ENCODE measurements at regions not wholly inside any gene's neighbourhood (a gene's known extent, or its start where the extent isn't known, plus 50 kb on each side); places are given as distances from the start of the nearest gene placed in this dataset.

DNA sequence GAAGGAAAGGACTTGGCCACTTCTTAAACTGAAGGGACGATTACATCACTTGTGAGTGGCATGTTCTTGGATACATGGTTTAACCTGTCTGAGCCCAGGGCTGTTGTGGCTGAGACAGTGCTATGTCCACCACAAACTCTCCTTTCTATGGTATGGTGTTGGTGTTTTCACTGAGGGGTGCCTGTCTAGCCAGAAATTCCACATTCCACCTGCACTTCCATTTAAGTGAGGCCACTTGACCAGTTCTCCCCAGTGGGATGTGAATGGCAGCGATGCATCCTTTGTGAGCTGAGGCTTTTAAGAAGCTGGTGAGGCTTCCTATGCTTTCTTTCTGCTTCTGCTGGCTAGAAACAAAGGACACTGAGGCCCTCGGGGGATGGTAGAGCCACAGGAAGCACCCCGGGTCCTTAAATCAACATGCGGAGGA, 151.4 kb upstream of the CHD6 start:
- H3K9ac ChIP-seq (ENCODE audit: control insufficient read depth, extremely low read depth, insufficient read depth, low read length): no peak overlapping the region
- no peaks in the 10 kb centered on the region for H3K27me3 ChIP-seq (ENCODE audit: control insufficient read depth, extremely low read depth, insufficient read depth, low read length)
- dilution Hi-C loops (cut with MboI; ENCODE audit: extremely low pct_ligation_motif_present, low sequenced_read_pairs): no loop called here
- TF ChIP-seq EZH2 (IDR thresholded peaks at IDR 0.05; ENCODE audit: low read length): no peak
- TF ChIP-seq, protein P1, sequence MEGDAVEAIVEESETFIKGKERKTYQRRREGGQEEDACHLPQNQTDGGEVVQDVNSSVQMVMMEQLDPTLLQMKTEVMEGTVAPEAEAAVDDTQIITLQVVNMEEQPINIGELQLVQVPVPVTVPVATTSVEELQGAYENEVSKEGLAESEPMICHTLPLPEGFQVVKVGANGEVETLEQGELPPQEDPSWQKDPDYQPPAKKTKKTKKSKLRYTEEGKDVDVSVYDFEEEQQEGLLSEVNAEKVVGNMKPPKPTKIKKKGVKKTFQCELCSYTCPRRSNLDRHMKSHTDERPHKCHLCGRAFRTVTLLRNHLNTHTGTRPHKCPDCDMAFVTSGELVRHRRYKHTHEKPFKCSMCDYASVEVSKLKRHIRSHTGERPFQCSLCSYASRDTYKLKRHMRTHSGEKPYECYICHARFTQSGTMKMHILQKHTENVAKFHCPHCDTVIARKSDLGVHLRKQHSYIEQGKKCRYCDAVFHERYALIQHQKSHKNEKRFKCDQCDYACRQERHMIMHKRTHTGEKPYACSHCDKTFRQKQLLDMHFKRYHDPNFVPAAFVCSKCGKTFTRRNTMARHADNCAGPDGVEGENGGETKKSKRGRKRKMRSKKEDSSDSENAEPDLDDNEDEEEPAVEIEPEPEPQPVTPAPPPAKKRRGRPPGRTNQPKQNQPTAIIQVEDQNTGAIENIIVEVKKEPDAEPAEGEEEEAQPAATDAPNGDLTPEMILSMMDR (optimal IDR thresholded peaks at IDR 0.05 in 1 of 3, IDR thresholded peaks at IDR 0.05 in 1 of 3, conservative IDR thresholded peaks at IDR 0.05 in 1 of 3; ENCODE audit: extremely low read depth in 1 of 3, insufficient read depth in 2 of 3, low read length in 3 of 3): no peak
- H3K4me1 ChIP-seq (ENCODE audit: control insufficient read depth, extremely low read depth, insufficient read depth, low read length): no peaks in the 10 kb centered on the region
- H2AFZ ChIP-seq (ENCODE audit: control insufficient read depth, low read length): no peak overlapping the region
- H3K9me1 ChIP-seq (ENCODE audit: control insufficient read depth, extremely low read depth, insufficient read depth, low read length): no peaks in the 10 kb centered on the region
- DNase-seq (ENCODE audit: low read depth, low spot score) (no peak), FAIRE-seq (no peak)
- no peaks in the 10 kb centered on the region for H3K36me3 ChIP-seq (ENCODE audit: control insufficient read depth in 2 of 2, extremely low read depth in 1 of 2, insufficient read depth in 2 of 2, low read length in 2 of 2)
- H3K4me2 ChIP-seq (ENCODE audit: control insufficient read depth, extremely low read depth, insufficient read depth, low read depth, low read length): no peak overlapping the region
- no peaks in the 10 kb centered on the region for H3K9me3 ChIP-seq (ENCODE audit: control insufficient read depth, low read depth, low read length)
- H3K79me2 ChIP-seq (ENCODE audit: control insufficient read depth, insufficient read depth, low read length): no peaks in the 10 kb centered on the region
- H3K4me3 ChIP-seq (ENCODE audit: control insufficient read depth in 2 of 3, extremely low read depth in 1 of 3, insufficient read depth in 2 of 3, low read depth in 1 of 3, low read length in 3 of 3): no peak overlapping the region
- H3K27ac ChIP-seq (ENCODE audit: control insufficient read depth, insufficient read depth, low read length): no peak overlapping the region
- no peaks in the 10 kb centered on the region for H4K20me1 ChIP-seq (ENCODE audit: control insufficient read depth, extremely low read depth, insufficient read depth, low read length)

DNA sequence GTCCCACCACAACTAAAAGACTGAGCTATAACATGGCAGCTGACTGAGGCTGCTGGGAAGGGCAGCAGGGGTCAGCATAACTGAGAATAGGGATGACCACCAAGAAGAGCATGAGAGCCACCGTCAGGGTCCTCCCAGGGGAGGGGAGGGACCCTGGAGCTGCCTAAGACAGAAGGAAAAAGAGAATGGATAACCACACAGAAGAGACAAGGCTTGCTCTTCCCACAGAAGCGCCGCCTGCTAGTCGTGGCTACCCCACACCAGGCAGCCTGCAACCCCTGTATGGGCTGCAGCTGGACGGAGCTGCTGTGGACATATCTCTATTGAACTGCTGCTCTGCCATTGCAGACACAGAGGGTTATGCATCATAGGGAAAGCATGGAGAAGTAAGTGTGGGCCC, 132.0 kb upstream of the CHD6 start:
- TF ChIP-seq EZH2 (IDR thresholded peaks at IDR 0.05; ENCODE audit: low read length): no peak
- TF ChIP-seq, protein P1 (optimal IDR thresholded peaks at IDR 0.05 in 1 of 3, IDR thresholded peaks at IDR 0.05 in 1 of 3, conservative IDR thresholded peaks at IDR 0.05 in 1 of 3; ENCODE audit: extremely low read depth in 1 of 3, insufficient read depth in 2 of 3, low read length in 3 of 3): no peak
- H2AFZ ChIP-seq (ENCODE audit: control insufficient read depth, low read length): no peak overlapping the region
- dilution Hi-C loops (cut with MboI; ENCODE audit: extremely low pct_ligation_motif_present, low sequenced_read_pairs): no loop called here
- no peaks in the 10 kb centered on the region for H3K79me2 ChIP-seq (ENCODE audit: control insufficient read depth, insufficient read depth, low read length)
- H3K4me3 ChIP-seq (ENCODE audit: control insufficient read depth in 2 of 3, extremely low read depth in 1 of 3, insufficient read depth in 2 of 3, low read depth in 1 of 3, low read length in 3 of 3): no peak overlapping the region
- no peaks in the 10 kb centered on the region for H3K36me3 ChIP-seq (ENCODE audit: control insufficient read depth in 2 of 2, extremely low read depth in 1 of 2, insufficient read depth in 2 of 2, low read length in 2 of 2)
- no peak overlapping the region for H3K9ac ChIP-seq (ENCODE audit: control insufficient read depth, extremely low read depth, insufficient read depth, low read length)
- no peak overlapping the region for H3K4me2 ChIP-seq (ENCODE audit: control insufficient read depth, extremely low read depth, insufficient read depth, low read depth, low read length)
- no peak overlapping the region for H3K27ac ChIP-seq (ENCODE audit: control insufficient read depth, insufficient read depth, low read length)
- no peaks in the 10 kb centered on the region for H4K20me1 ChIP-seq (ENCODE audit: control insufficient read depth, extremely low read depth, insufficient read depth, low read length)
- FAIRE-seq (no peak), DNase-seq (ENCODE audit: low read depth, low spot score) (no peak)
- H3K4me1 ChIP-seq (ENCODE audit: control insufficient read depth, extremely low read depth, insufficient read depth, low read length): no peaks in the 10 kb centered on the region
- H3K27me3 ChIP-seq (ENCODE audit: control insufficient read depth, extremely low read depth, insufficient read depth, low read length): no peaks in the 10 kb centered on the region
- no peaks in the 10 kb centered on the region for H3K9me1 ChIP-seq (ENCODE audit: control insufficient read depth, extremely low read depth, insufficient read depth, low read length)
- H3K9me3 ChIP-seq (ENCODE audit: control insufficient read depth, low read depth, low read length): no peaks in the 10 kb centered on the region
